CD4-positive, alpha-beta T cell treated with Interleukin-6 for 4 hours (primary cell): ENCODE measurements at regions not wholly inside any gene's neighbourhood (a gene's known extent, or its start where the extent isn't known, plus 50 kb on each side); places are given as distances from the start of the nearest gene placed in this dataset.

Source experiments
- DNase-seq: peaks from one replicate; pipeline ENCODE4 v3.0.0-alpha.2; 2020; ENCODE audit warnings: mixed read lengths

DNA sequence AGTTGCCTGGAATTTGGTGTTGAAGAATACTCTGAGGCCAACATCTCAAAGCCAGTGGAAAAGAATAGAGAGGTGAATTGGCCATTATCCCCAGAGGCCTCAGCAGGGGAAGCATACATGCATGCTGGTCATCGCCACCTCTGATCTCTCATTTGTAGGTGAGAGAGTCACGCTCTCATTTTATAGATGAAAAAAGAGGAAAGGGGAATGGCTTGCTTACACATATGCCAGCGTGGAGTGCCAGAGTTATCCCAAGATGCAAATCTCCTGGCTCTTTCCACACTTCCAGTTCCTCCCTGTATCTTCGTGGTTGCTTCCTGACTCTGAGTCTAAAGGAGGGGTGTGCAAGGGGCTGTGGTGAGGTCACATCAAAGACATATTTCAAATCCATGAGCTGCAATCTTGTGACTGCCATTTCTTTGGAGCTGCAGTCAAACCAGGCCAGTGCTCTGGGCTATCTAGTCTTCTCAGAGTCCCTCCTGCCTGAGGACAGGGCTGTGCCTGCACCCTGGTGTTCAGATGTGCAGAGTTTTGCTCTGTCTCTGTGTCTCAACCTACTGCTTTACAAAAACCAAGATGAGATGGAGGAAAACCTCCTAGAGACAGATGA, 324.7 kb downstream of the MYCN start:
- no peak for DNase-seq

GRCh38 chr2:16264491-16264890, 324.1 kb downstream of the MYCN start:
- no peak for DNase-seq

DNA sequence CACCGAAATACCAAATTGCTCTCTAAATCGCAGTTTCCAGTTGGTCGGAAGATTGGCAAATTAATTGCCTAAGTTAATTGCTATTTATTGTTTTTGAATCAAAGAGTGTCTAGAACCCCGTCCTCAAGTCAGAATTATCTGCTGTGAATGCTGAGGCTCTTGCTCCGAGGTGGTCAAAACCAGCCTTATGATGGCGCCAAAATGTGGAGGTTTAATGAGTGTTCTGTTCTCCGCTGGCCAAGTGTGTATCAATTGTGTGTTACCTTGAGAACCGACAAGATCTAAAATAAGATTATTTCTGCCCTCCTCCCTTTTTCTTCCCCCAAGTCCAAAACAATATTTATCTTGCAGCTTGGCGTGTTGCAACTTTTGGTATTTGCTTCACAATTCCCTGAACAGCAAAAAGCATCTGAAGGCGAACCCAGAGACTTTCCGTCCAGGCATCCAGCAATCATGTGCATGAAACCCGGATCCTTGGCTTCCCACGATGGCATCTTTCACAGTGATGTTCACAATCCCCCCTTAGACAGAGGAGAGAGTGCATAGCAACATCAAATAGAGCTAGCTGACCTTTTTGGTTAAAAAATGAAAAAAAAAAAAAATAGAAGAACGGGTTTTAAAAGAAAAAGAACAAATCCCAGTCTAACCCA, 323.0 kb downstream of the MYCN start:
- DNase-seq, result no peak

- DNase-seq, result no peak
Measured at GRCh38 chr2:16262526-16263178, 322.3 kb downstream of the MYCN start.

DNA sequence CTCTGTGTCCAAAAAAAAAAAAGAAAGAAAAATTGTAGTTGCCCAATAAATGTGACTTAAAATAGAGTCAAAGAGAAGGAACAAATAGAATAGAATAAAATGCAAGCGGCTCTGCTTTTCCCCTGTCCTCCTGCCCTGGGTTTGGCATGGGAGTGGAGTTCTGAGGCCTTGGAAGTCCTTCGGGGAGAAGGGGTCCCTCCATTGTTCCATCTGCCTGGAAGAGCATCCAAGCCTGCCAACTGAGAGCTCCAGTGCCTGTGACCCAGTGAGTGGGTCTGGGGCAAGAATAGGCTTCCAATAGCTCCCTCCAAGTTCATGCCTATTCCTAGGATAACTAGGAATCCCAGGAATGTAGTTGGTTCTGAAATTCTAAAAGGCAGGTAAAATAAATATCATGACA, 321.4 kb downstream of the MYCN start:
- no peak for DNase-seq

DNA sequence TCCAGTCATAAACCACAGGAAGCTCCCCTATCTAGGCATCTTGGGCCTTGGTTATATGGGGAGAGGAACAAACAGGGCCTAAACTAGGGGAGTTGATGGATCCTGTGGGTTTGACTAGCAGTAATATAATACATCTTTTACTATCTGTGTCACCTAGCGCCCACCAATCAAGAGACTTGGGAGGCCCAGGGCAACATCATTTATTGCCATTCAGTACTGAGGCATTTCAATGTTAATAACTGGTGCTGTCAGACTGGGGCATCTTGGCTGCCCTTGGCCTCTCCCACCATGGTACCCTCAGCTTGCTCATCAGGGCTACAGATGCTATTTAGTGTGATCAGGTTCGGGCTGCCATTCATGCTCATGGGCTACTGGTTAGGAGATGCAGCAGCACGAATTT, 320.7 kb downstream of the MYCN start:
- DNase-seq, result no peak

DNA sequence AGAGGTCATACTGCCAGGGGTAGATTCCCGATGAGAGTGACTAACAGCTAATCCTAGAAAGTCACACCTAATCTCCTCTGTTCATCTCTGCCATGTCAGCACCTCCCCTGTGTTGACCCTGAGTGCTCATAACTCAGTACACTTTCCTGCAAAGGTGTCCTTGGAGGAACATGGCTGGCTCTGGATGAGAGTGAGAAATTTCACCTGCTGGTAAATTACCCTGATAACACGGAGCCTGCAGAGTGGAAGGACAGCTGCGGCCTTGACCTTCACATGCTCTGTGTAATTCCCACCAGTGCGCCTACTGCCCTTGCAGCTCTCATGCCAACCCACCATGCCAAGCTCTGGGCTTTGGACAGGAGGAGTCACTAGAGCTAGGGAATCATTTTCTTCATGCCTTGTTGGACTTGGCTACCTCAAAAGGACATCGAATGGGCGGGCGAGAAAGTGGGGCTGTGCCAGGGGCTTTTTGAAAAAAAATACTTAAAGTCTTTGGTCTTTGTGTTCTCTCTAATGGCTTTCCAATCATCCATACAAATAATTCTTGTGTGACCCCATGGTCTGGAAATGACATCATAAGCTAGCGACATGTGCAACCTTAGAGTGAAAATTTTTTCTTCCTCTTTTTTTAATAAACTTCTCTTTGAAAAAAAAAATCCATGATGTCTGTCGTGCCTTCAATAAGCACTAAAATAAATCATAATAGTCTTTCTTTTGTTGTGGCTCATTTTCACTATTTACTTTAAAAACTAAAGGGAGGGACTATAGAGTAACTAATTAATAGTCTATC, 319.9 kb downstream of the MYCN start:
- DNase-seq, result no peak

GRCh38 chr2:16259010-16259409, 318.7 kb downstream of the MYCN start:
- DNase-seq, result no peak

DNA sequence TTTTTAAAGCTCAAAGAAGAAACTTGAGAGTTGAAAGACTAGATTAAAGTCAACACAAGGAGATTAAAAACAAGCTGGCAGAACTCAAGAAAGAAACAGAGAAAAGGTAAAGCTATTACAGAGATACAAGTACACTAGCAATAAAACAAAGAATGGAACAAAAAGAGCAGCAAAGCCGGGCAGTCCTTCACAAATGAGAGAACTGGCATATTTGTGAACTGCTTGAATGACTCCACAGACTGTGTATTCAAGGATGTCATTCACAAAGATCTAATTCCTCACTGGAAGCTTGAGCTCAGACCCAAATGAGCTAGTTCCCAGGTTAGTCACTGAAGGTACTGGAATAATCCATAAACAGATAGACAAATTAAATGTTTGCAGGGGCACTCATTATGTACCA, 318.0 kb downstream of the MYCN start:
- DNase-seq, result no peak

- no peak for DNase-seq
Measured at GRCh38 chr2:16257322-16258028, 317.1 kb downstream of the MYCN start.

DNA sequence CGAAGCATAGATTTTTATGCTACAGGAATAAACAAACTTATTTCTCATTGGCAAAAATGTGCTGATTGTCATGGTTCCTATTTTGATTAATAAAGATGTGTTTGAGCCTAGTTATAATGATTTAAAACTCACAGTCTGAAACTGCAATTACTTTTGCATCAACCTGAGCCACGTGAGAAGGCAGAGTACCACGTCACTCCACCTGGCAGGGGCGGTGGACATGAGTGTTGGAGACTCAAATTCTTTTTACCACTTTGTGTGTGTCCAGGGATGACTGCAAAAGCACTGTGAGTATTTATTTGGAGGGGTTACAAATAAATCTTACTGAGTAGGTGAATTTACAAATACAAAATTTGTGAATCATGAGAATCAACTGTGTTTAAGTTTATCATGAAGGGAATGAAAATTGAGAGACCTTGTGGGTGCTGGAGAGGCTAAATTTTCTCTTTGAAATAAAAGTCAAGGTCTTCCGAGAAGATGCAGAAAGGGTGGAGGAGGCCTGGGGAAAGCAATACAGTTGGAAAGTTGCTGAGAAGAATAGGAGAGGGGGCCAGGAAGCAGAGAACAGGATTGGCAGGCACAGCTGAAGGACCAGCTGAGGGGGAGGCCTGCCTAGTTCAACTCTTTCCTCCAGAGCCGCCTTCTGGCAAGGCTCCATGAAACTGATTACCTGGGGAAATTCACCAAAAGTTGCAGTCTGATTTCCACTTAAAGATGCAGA, 316.4 kb downstream of the MYCN start:
- DNase-seq, result no peak

DNA sequence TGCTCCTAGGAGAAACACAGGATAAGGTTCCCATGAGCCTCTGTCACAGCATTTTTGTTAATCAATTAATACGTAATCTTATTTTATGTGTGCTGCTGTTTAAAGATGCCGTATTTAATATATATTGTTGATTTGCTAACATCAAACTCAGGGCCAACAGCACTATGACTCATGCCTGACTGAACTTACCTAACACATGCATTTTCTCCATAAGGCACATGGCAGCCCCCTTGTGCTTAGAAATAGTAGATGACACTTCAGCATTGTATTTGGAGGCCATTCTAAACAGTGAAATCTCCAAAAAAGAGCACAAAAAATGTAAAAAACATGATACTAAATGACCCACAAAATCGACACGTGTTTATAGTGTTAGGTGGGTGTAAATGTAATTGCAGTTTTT, 314.8 kb downstream of the MYCN start:
- DNase-seq, result no peak

GRCh38 chr2:16254356-16254965, 314.1 kb downstream of the MYCN start:
- no peak for DNase-seq

GRCh38 chr2:16253291-16253690, 312.9 kb downstream of the MYCN start:
- DNase-seq, result no peak

DNA sequence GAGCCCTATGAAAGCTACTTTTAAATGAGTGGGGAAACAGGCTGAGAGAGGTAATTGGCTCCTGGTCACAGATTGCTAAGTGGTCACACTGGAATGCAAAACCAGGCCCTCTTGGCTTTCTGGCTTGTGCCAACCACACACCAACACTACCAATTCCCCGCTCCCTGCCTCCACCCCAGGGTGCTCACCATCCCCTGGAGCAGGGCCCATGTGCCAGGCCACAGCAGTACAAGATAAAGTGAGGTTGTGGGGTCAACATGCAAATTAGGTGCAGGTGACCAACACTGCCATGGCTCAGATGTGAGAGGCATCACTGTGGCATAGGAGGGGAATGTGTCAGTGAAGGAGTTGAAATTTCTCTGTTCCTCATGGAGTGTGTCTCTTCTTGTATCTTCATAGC, 312.5 kb downstream of the MYCN start:
- DNase-seq, result no peak

- DNase-seq, result no peak
Measured at GRCh38 chr2:16252251-16252650, 311.9 kb downstream of the MYCN start.

DNA sequence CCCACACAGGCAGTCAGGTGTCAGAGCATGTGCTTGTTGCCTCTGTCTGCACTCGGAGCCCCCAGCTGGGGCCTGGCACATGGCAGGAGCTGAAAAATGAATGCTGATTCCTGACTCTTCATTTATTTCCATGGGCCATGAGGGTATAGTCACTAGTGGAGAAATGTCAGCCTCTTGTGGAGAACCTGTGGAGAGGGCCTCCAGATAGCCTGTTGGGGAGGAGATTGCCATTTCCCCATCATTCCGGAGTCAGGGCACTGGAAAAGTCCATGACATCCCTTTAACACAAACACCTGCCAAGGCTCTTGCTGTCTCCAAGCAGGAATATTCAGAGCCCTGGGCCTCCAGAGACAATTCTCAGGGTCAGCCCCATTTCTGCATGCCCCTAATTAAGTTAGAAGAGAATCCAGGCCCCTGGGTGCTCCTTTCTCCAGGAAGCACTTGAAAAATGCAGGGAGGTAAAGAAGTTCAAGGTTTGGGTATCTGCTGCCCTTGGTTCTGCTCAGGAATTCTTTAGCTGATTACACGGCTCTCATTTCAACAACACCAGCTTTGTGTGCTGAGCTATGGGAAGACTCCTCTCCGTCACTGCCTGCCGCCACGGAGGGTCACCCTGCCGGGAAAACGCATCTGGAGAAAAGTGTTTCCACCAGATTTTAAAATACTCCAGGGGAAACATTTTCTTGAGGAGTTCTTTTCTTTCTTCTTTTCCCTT, 311.3 kb downstream of the MYCN start:
- DNase-seq, result no peak

- DNase-seq, result no peak
Measured at GRCh38 chr2:16250886-16251285, 310.5 kb downstream of the MYCN start.

DNA sequence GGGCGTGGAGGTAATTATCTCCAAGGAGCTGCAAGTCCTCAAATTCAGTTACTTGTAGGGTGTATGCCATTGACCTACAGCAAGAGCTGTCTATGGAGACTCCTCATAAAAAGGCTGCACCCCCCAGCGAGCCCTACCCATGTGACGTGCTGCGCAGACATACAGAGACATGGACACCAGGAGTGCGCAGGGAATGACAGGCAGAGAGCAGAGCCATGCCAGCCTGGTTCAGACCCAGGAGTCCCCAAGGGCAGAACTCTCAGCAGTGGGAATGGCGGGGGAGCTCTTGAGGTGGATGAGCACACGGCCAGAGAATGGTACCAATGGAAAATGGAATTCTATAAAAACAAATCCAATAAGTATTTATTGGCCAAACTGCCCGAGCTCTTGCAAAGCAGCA, 310.1 kb downstream of the MYCN start:
- DNase-seq, result no peak

GRCh38 chr2:16250056-16250425, 309.7 kb downstream of the MYCN start:
- DNase-seq, result no peak
